ENCODE measurements at regions not wholly inside any gene's neighbourhood (a gene's known extent, or its start where the extent isn't known, plus 50 kb on each side); places are given as distances from the start of the nearest gene placed in this dataset.

DNA sequence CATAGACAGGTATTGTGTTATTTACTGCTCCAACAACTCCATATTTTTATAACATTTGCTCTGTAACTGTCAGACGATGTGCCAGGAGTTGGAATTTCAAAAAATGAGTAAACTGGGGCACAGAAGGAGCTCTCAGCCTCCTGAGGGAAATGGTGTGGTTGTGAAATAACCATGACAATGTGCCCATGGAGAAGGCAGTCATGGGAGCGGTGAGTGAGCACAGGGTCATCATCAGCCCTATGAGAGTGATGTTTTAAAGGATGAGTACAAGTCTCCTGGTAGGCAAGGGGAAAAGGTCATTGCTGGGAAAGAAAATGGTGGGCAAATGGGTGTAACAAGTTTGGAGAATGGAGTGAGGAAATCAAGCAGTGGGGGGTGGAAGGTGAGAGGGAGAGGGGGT, 115.0 kb upstream of the SEC14L1 start:
- no peaks in the 10 kb centered on the region for H3K27me3 ChIP-seq (ENCODE audit: control insufficient read depth, insufficient read depth, low read length)

DNA sequence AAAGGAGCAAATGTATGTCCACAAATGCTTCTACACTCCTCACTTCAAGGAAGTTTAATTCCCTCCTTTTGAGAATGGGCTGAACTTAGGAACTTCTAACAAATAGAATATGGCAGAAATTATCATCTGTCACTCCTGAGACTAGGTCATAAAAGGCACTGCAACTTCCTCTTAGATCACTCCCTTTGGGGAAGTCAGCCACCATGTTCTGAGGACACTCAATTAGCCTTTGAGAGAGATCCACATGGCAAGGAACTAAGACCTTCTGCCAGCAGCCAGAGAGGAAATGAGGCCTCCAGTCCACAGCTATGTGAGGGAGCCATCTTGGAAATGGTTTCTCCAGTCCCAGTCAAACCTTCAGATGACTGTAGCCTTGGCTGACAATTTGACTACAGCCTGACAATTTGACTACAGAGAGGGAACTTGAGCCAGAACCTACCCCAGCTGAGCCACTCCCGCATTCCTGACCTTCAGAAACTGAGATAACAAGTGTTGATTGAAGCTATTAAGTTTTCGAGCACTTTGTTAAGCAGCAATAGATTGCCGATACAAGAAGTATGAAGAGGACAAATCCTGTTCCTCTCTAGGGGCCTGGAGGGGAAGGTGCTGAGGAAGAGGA, 113.4 kb upstream of the SEC14L1 start:
- Histone ChIP-seq H3K9ac (ENCODE audit: low read depth, low read length) (no peak overlapping the region), H3K9me3 (ENCODE audit: control insufficient read depth, insufficient read depth, low read length) (peaks cover 4% of the 10 kb centered on the region), H3K4me3 (ENCODE audit: low read depth, low read length) (no peak overlapping the region), H3K36me3 (ENCODE audit: control insufficient read depth, insufficient read depth, low read length) (no peaks in the 10 kb centered on the region), H3K4me1 (ENCODE audit: control insufficient read depth, insufficient read depth, low read length) (no peaks in the 10 kb centered on the region), H3K27me3 (ENCODE audit: control insufficient read depth, insufficient read depth, low read length) (no peaks in the 10 kb centered on the region)

More for the DNA sequence above, 115.0 kb upstream of the SEC14L1 start:
- H3K4me3 ChIP-seq (ENCODE audit: low read depth, low read length) = no peak overlapping the region
- H3K4me1 ChIP-seq (ENCODE audit: control insufficient read depth, insufficient read depth, low read length) = no peaks in the 10 kb centered on the region
- H3K9ac ChIP-seq (ENCODE audit: low read depth, low read length) = no peak overlapping the region
- H3K36me3 ChIP-seq (ENCODE audit: control insufficient read depth, insufficient read depth, low read length) = no peaks in the 10 kb centered on the region
- H3K9me3 ChIP-seq (ENCODE audit: control insufficient read depth, insufficient read depth, low read length) = no peaks in the 10 kb centered on the region

DNA sequence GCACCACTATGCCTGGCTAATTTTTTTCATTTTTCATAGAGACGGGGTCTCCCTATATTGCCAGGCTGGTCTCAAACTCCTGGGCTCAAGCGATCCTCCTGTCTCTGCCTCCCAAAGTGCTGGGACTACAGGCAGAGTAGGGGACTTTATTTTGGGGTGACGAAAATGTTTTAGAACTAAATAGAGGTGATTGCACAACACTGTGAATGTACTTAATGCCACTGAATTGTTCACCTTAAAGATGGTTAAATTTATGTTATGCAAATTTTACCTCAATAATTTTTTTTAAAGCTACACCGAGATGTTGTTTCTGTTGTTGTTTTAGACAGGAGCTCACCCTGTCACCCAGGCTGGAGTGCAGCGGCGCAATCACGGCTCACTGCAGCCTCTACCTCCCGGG, 111.9 kb upstream of the SEC14L1 start:
- Histone ChIP-seq H3K36me3 (ENCODE audit: control insufficient read depth, insufficient read depth, low read length) (no peaks in the 10 kb centered on the region), H3K4me1 (ENCODE audit: control insufficient read depth, insufficient read depth, low read length) (no peaks in the 10 kb centered on the region), H3K9ac (ENCODE audit: low read depth, low read length) (no peak overlapping the region), H3K4me3 (ENCODE audit: low read depth, low read length) (no peak overlapping the region), H3K27me3 (ENCODE audit: control insufficient read depth, insufficient read depth, low read length) (no peaks in the 10 kb centered on the region), H3K9me3 (ENCODE audit: control insufficient read depth, insufficient read depth, low read length) (peaks cover 4% of the 10 kb centered on the region)

DNA sequence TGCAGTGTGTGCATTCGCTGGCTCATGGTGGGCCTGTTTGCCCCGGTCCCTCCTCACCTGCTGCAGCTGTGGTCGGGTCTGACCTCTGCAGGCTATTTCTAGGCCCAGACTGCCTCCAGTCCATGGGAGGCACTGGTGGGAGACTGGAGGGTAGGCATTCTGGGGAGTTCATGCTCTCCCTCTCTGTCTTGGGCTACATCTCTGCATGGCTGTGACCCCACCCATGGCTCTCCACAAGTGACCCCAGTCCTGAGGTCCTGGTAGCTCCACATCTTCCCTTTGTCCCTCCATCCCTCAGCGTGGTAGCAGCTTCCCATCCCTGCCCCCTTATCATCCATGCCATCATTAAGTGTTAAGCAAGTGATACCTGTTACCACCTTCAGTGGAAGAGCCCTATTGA, 107.8 kb upstream of the SEC14L1 start:
- no peak overlapping the region for H3K4me3 ChIP-seq (ENCODE audit: low read depth, low read length)
- no peaks in the 10 kb centered on the region for H3K4me1 ChIP-seq (ENCODE audit: control insufficient read depth, insufficient read depth, low read length)
- H3K36me3 ChIP-seq (ENCODE audit: control insufficient read depth, insufficient read depth, low read length) = no peaks in the 10 kb centered on the region
- no peak overlapping the region for H3K9ac ChIP-seq (ENCODE audit: low read depth, low read length)
- peaks cover 4% of the 10 kb centered on the region for H3K9me3 ChIP-seq (ENCODE audit: control insufficient read depth, insufficient read depth, low read length)
- no peaks in the 10 kb centered on the region for H3K27me3 ChIP-seq (ENCODE audit: control insufficient read depth, insufficient read depth, low read length)

DNA sequence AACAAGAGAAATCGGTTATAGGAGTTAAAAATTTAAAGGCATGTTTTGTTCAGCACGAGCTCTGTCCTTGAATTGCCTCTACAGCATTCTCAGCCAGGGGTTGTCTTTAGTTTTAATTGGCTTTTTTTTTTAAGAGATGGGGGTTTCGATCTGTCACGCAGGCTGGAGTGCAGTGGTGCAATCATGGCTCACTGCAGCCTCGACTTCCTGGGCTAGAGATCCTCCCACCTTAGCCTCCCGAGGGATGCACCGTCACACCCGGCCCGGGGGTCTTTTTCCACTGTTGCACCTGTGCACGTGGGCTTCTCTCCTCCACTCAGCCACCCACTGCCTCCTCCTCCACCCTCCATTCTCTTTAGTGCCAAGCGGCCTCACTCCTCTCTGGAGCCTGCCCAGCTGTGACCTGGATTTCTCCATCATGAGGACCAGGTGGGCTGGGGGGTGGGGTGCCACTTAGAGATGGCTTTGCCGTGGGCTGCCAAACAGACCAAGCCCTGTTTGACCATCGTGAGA, 106.8 kb upstream of the SEC14L1 start:
- no peaks in the 10 kb centered on the region for H3K36me3 ChIP-seq (ENCODE audit: control insufficient read depth, insufficient read depth, low read length)
- peaks cover 4% of the 10 kb centered on the region for H3K9me3 ChIP-seq (ENCODE audit: control insufficient read depth, insufficient read depth, low read length)
- no peaks in the 10 kb centered on the region for H3K27me3 ChIP-seq (ENCODE audit: control insufficient read depth, insufficient read depth, low read length)
- H3K9ac ChIP-seq (ENCODE audit: low read depth, low read length) = no peak overlapping the region
- H3K4me1 ChIP-seq (ENCODE audit: control insufficient read depth, insufficient read depth, low read length) = no peaks in the 10 kb centered on the region
- H3K4me3 ChIP-seq (ENCODE audit: low read depth, low read length) = no peak overlapping the region

DNA sequence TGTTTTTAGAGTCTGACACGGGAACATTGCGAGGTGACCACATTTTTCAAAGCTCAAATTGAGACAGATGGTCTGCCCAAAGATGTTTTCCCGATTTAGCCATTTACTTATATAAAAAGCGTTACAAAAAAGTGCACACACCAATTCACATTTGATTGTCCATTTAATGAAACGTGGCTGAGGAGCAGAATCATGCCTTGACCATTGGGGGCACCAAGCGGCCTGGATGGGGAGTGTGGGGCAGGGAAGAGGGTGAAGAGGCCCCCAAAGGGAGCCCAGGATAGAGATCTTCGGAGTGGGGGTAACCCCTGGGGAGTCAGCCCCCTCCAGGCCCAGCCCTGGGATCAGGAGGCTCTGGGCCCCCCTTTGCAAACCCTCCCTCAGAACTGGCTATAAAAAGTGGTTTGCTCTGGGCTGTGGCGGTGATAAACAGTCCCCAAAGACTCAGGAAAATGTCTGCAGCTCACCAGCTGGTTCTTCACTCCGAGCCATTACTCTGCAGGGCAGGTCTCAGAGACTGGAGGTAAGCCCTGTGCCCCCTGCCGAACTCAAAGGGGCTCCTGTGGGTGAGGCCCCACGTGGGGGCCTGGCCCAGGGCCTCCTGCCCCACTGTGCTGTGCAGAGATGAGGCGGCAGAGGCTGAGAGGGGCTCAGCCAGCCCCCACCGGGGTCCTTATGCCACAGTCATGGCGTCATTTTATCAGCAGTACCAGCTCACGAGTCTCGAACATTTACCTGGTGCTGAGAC, 105.9 kb upstream of the SEC14L1 start:
- no peaks in the 10 kb centered on the region for H3K36me3 ChIP-seq (ENCODE audit: control insufficient read depth, insufficient read depth, low read length)
- H3K9ac ChIP-seq (ENCODE audit: low read depth, low read length) = no peak overlapping the region
- H3K4me3 ChIP-seq (ENCODE audit: low read depth, low read length) = no peak overlapping the region
- peaks cover 4% of the 10 kb centered on the region for H3K9me3 ChIP-seq (ENCODE audit: control insufficient read depth, insufficient read depth, low read length)
- no peaks in the 10 kb centered on the region for H3K4me1 ChIP-seq (ENCODE audit: control insufficient read depth, insufficient read depth, low read length)
- no peaks in the 10 kb centered on the region for H3K27me3 ChIP-seq (ENCODE audit: control insufficient read depth, insufficient read depth, low read length)

DNA sequence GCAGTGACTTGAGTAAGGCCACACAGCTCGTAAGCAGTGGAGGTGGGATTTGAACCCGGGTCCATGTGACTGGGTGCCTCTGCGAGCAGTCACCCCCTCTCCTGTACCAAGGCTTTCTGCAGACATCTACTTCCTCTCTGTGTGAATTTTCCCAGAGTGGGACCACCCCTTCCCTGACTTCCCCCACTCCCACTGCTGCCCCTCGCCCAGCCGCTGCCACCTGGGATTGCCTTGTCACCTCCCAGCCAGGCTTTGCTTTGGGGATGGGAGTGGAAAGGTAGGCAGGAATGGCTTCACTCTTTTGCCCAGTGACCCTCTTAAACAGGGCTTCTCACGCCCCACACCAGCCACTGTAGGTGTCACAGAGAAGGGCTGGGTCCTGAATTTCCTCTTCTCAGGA, 105.2 kb upstream of the SEC14L1 start:
- no peak overlapping the region for H3K4me3 ChIP-seq (ENCODE audit: low read depth, low read length)
- H3K27me3 ChIP-seq (ENCODE audit: control insufficient read depth, insufficient read depth, low read length) = no peaks in the 10 kb centered on the region
- H3K9me3 ChIP-seq (ENCODE audit: control insufficient read depth, insufficient read depth, low read length) = peaks cover 4% of the 10 kb centered on the region
- no peaks in the 10 kb centered on the region for H3K36me3 ChIP-seq (ENCODE audit: control insufficient read depth, insufficient read depth, low read length)
- no peak overlapping the region for H3K9ac ChIP-seq (ENCODE audit: low read depth, low read length)
- no peaks in the 10 kb centered on the region for H3K4me1 ChIP-seq (ENCODE audit: control insufficient read depth, insufficient read depth, low read length)

DNA sequence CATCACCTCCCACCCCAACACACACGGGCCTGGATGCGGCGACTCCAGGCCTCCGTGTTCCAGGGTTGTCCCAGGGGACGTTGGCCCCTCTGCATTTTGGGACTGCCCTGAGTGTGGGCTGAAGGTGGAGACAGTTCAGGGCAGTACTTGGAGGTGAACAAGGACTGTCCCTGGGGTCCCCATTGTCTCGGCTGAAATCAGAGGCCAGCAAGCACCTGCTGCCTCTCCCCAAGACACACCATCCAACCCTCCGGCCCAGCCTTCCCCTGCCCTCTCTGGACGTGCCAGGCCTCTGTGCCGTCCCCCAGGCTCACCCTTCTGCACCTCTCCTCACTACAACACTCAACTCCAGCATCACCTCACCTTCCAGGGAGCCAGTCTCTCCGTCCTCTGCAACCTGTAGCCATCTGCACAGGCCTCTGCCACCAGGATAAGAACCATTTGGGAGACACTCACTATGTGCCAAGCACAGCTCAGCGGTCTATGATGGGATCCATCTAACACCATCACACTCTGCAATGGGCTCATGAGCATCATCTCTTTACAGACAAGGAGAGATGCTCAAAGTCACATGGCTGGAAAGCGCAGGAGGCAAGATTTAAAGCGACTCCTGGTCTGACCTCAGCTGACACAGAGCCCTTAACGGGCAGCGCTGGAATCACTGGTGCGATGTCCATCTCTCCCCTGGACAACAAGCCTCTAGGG, 104.5 kb upstream of the SEC14L1 start:
- Histone ChIP-seq H3K9me3 (ENCODE audit: control insufficient read depth, insufficient read depth, low read length) (peaks cover 4% of the 10 kb centered on the region), H3K9ac (ENCODE audit: low read depth, low read length) (no peak overlapping the region), H3K27me3 (ENCODE audit: control insufficient read depth, insufficient read depth, low read length) (no peaks in the 10 kb centered on the region), H3K4me3 (ENCODE audit: low read depth, low read length) (no peak overlapping the region), H3K36me3 (ENCODE audit: control insufficient read depth, insufficient read depth, low read length) (no peaks in the 10 kb centered on the region), H3K4me1 (ENCODE audit: control insufficient read depth, insufficient read depth, low read length) (no peaks in the 10 kb centered on the region)

DNA sequence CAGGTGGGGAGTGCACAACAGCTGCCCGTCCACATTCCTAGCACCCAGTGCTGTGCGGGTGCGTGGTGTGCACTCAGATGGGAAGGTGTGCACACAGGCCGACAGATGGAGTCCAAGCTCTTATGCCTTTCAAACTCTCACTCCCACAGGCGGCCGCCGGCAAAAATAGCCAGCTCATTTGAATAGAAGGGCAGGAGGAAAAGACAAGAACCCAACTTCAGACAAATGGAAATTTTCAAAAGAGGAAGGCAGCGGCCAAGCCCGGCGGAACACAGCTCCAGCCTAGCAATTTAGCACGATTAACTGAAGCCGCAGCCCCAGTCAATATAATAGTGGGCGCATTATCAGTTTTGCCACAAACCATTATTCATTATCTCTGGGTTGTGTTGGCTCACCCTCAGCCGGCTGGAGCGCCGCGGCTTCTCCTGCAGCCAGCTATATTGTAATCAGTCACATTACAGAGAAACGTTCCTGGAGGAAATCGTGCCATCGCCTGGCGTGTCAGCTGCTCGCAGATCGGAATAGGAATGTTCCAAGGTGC, 103.9 kb upstream of the SEC14L1 start:
- Histone ChIP-seq H3K9ac (ENCODE audit: low read depth, low read length) (no peak overlapping the region), H3K4me1 (ENCODE audit: control insufficient read depth, insufficient read depth, low read length) (no peaks in the 10 kb centered on the region), H3K4me3 (ENCODE audit: low read depth, low read length) (no peak overlapping the region), H3K27me3 (ENCODE audit: control insufficient read depth, insufficient read depth, low read length) (no peaks in the 10 kb centered on the region), H3K36me3 (ENCODE audit: control insufficient read depth, insufficient read depth, low read length) (no peaks in the 10 kb centered on the region), H3K9me3 (ENCODE audit: control insufficient read depth, insufficient read depth, low read length) (peaks cover 1% of the 10 kb centered on the region)

DNA sequence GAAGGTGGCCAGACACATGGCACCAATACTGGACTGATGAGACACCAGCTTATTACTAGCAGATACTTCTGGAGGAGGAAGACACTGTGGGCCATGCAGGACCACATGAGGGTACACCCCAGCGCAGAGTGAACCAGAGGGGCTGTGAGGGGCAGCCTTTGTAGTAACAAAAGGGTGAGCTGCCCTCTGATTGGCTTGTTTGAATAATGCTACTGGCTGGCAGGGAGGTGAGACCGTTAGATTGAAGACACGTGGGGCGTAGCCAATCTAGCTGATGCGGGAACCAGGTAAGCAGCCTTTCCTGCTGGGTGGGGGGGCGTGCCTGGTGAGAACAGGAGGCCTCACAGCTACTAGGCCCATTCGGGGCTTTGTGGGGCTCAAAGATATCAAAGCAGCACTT, 102.8 kb upstream of the SEC14L1 start:
- Histone ChIP-seq H3K4me3 (ENCODE audit: low read depth, low read length) (no peak overlapping the region), H3K9me3 (ENCODE audit: control insufficient read depth, insufficient read depth, low read length) (no peaks in the 10 kb centered on the region), H3K4me1 (ENCODE audit: control insufficient read depth, insufficient read depth, low read length) (no peaks in the 10 kb centered on the region), H3K36me3 (ENCODE audit: control insufficient read depth, insufficient read depth, low read length) (no peaks in the 10 kb centered on the region), H3K27me3 (ENCODE audit: control insufficient read depth, insufficient read depth, low read length) (no peaks in the 10 kb centered on the region), H3K9ac (ENCODE audit: low read depth, low read length) (no peak overlapping the region)

DNA sequence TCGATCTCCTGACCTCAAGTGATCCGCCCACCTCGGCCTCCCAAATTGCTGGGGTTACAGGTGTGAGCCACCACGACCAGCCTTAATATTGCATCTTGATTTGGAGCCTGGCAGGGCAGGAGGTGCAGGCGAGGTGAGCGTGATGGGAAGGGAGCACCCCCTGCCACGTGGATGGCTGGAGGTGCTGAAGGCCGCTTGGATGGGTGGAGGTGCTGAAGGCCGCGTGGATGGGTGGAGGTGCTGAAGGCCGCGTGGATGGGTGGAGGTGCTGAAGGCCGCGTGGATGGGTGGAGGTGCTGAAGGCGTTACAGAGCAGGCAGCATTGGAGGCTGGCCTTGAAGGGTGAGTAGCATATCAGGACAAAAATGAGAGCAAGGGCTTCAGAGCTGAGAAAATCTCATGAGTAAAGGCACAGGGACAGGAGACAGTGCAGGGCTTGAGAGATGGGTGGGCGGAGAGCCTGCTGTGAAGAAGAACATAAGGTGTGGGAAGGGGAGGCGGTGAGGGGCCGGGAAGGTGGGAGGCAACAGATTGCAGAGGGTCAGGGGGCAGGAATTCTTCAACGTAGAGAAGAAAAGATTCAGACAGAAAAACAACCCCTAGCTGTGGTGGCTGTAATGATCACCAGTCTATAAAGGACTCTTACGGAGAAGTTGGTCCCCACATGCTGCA, 101.7 kb upstream of the SEC14L1 start:
- H3K4me3 ChIP-seq (ENCODE audit: low read depth, low read length) = no peak overlapping the region
- no peak overlapping the region for H3K9ac ChIP-seq (ENCODE audit: low read depth, low read length)
- no peaks in the 10 kb centered on the region for H3K27me3 ChIP-seq (ENCODE audit: control insufficient read depth, insufficient read depth, low read length)
- no peaks in the 10 kb centered on the region for H3K36me3 ChIP-seq (ENCODE audit: control insufficient read depth, insufficient read depth, low read length)
- H3K9me3 ChIP-seq (ENCODE audit: control insufficient read depth, insufficient read depth, low read length) = no peaks in the 10 kb centered on the region
- no peaks in the 10 kb centered on the region for H3K4me1 ChIP-seq (ENCODE audit: control insufficient read depth, insufficient read depth, low read length)
